BE2C (cell line): ENCODE measurements at regions not wholly inside any gene's neighbourhood (a gene's known extent, or its start where the extent isn't known, plus 50 kb on each side); places are given as distances from the start of the nearest gene placed in this dataset.

Experiments
- DNase-seq: peaks from one replicate; pipeline ENCODE4 v3.0.0-alpha.2; 2020
- H3K27me3 ChIP-seq: fragments of 250-450 bp; sonication (Bioruptor Pico); 2 replicates; pipeline ENCODE4 v1.5.1; 2020; ENCODE audit warnings: mild to moderate bottlenecking
- H3K36me3 ChIP-seq: fragments of 250-450 bp; sonication (Bioruptor Pico); 2 replicates; pipeline ENCODE4 v1.5.1; 2020; ENCODE audit warnings: mild to moderate bottlenecking
- H3K4me1 ChIP-seq: fragments of 250-450 bp; sonication (Bioruptor Pico); 2 replicates; pipeline ENCODE4 v1.5.1; 2020
- H3K4me3 ChIP-seq: 2 replicates; pipeline ENCODE4 v1.5.1; 2011; ENCODE audit warnings: low read depth, low read length
- H3K9me3 ChIP-seq: fragments of 250-450 bp; sonication (Bioruptor Pico); 2 replicates; pipeline ENCODE4 v1.5.1; 2020
- TF ChIP-seq, protein P1 (sequence below): IDR thresholded peaks from 2 replicates; pipeline ENCODE4 v1.5.1; 2012; ENCODE audit warnings: mild to moderate bottlenecking, low read depth, low read length

DNA sequence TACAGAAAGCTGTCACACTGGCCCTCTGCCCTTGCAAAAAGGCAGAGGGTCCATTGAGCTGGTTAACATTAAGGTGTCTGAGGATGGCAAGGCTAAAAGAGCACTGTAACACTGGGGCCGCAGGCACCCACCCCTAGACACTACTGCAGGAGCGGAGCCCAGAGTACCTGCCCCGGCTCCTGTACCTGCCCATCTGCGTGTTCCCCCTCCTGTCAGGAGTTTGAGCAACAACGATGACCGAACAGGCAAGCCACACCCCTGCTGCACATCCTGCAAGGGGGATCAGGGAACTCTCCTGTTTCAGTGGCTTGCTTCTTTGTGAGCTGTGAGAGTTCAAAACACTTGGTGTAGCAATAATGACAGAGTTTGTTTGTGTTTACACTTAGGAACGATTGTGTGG lies 117.4 kb upstream of the STARD13 start:
- Histone ChIP-seq H3K4me1 (no peaks in the 10 kb centered on the region), H3K4me3 (no peak overlapping the region), H3K9me3 (no peaks in the 10 kb centered on the region), H3K27me3 (no peaks in the 10 kb centered on the region), H3K36me3 (no peaks in the 10 kb centered on the region)
- DNase-seq: no peak
- TF ChIP-seq, protein P1, sequence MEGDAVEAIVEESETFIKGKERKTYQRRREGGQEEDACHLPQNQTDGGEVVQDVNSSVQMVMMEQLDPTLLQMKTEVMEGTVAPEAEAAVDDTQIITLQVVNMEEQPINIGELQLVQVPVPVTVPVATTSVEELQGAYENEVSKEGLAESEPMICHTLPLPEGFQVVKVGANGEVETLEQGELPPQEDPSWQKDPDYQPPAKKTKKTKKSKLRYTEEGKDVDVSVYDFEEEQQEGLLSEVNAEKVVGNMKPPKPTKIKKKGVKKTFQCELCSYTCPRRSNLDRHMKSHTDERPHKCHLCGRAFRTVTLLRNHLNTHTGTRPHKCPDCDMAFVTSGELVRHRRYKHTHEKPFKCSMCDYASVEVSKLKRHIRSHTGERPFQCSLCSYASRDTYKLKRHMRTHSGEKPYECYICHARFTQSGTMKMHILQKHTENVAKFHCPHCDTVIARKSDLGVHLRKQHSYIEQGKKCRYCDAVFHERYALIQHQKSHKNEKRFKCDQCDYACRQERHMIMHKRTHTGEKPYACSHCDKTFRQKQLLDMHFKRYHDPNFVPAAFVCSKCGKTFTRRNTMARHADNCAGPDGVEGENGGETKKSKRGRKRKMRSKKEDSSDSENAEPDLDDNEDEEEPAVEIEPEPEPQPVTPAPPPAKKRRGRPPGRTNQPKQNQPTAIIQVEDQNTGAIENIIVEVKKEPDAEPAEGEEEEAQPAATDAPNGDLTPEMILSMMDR: no peak

DNA sequence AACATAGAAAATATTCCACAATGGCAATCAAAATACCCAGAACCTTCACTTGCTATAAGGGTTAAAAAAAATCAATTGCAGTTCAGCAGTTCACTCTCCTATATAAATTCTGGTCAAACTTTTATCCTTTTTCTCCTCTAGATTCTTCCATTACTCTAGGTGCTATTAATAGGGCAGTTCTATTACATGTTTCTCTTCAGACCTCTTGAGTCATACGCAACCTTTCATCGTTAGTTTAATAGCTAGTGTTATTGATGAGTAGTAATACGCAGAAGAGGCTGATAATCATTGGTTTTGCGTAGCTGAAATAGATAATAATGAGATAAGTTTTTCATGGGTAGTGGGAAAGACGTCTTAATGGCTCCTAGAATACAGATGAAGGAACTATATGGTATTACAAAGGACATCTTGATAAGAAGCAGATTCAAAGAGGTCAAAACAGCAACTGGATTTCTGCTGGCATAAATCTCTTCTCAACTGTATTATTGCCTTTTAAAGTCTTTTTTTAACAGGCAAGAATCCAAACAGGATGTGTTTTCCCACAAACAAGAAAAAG lies 118.3 kb upstream of the STARD13 start:
- Histone ChIP-seq H3K27me3 (no peaks in the 10 kb centered on the region), H3K4me1 (no peaks in the 10 kb centered on the region), H3K4me3 (no peak overlapping the region), H3K36me3 (no peaks in the 10 kb centered on the region), H3K9me3 (no peaks in the 10 kb centered on the region)
- no peak for DNase-seq
- TF ChIP-seq, protein P1: no peak

DNA sequence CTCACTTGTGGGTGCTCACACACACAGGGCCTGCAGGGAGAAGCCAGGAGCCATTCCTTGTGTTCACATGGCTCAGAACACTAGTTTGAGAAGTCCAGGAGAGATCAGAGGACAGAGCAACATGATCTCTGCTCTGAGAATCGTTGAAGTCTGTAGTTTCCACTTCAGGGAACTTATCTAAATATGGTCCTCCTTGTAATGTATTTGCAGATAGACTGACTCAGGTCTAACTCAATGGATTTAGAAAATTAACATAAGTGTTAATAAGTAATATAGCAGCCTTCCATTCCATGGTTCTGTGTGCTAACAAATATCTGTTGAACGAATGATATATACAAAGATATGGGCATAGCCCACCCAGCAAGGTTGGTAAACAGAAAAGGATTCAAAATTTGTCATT lies 119.8 kb upstream of the STARD13 start:
- no peaks in the 10 kb centered on the region for H3K9me3 ChIP-seq
- no peak for DNase-seq
- TF ChIP-seq, protein P1: no peak

DNA sequence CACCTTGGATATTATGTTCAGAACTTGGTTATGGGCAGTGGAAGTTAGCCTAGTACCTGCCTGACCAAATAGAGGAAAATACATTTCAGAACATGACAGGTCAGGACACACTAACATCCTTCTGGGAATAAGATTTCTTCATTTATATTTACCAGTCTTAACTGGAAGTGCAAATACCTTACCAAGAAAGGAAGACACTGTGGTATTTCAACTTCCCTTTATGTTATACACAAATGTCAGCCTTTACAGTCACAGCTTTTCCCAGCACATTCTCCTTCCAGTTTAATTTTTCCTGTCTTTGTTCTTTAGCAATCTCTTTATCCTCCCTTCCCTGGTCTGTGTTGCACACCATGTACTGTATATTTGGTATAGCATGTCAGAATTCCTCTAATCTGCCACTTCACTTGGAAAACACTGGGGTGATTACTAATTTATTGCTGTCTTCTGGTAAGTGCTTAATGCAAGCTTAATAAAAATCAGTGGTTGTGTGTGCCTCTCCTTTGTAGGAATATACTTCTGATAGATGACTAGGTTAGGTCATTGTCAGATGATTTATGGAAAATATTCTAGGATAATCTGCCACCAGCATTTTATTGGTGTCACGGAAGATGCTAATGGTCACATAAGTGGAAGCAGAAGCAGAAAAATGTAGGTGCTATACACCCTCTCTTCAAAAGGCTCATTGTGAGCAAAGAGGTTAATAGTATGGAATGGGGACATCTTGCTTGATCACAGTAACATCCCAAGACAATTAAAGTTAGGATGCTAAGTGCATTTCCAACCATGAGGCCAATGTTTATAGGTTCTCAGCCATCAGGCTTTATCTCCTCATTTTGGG lies 124.3 kb upstream of the STARD13 start:
- no peaks in the 10 kb centered on the region for H3K9me3 ChIP-seq
- H3K36me3 ChIP-seq: no peaks in the 10 kb centered on the region
- no peaks in the 10 kb centered on the region for H3K27me3 ChIP-seq
- H3K4me3 ChIP-seq: no peak overlapping the region
- no peaks in the 10 kb centered on the region for H3K4me1 ChIP-seq
- DNase-seq: no peak
- TF ChIP-seq, protein P1: no peak

More for the DNA sequence above, 119.8 kb upstream of the STARD13 start:
- Histone ChIP-seq H3K27me3 (no peaks in the 10 kb centered on the region), H3K4me3 (no peak overlapping the region), H3K4me1 (no peaks in the 10 kb centered on the region), H3K36me3 (no peaks in the 10 kb centered on the region)

DNA sequence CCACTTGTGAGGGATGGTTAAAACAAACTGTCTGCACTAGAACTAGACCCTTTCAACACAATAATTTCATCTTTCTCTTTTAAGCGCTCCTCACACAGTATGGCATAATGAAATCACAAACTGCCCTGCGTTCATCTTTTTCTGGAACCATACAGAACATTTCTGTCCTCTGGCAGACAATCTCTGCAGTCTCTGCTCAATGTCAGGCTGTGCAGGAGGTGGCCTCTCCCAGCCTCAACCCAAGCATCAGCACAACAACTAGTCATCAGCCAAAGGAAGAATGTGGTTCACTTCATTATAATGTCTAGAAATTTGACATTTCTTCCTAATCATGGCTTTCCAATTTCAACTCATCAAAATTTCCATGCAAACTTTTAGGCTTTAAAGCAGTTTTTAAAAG lies 125.1 kb upstream of the STARD13 start:
- Histone ChIP-seq H3K4me3 (no peak overlapping the region), H3K36me3 (no peaks in the 10 kb centered on the region), H3K9me3 (no peaks in the 10 kb centered on the region), H3K4me1 (no peaks in the 10 kb centered on the region), H3K27me3 (no peaks in the 10 kb centered on the region)
- TF ChIP-seq, protein P1: no peak
- DNase-seq: no peak

DNA sequence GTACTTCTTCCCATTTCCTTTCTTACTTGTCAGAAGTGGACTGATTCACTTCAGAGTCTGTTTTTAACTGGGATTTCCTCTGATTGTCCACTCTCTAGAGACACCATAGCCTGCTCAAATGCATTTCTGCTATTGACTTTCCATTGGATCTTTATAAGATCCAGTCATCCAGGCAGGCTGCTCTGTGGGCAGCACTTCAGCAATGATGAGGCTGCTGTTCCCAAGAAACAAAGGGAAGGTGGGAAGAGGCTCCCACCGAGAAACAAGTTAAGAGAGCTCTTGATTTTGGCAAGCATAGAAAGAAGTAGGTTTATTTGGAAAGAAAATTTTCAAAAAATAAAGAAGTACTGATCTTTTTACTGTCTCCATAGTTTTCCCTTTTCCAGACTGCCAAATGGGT lies 125.8 kb upstream of the STARD13 start:
- Histone ChIP-seq H3K4me3 (no peak overlapping the region), H3K9me3 (no peaks in the 10 kb centered on the region), H3K4me1 (no peaks in the 10 kb centered on the region), H3K27me3 (no peaks in the 10 kb centered on the region), H3K36me3 (no peaks in the 10 kb centered on the region)
- no peak for DNase-seq
- TF ChIP-seq, protein P1: no peak
